ENCODE measurements at regions not wholly inside any gene's neighbourhood (a gene's known extent, or its start where the extent isn't known, plus 50 kb on each side); places are given as distances from the start of the nearest gene placed in this dataset.

DNA sequence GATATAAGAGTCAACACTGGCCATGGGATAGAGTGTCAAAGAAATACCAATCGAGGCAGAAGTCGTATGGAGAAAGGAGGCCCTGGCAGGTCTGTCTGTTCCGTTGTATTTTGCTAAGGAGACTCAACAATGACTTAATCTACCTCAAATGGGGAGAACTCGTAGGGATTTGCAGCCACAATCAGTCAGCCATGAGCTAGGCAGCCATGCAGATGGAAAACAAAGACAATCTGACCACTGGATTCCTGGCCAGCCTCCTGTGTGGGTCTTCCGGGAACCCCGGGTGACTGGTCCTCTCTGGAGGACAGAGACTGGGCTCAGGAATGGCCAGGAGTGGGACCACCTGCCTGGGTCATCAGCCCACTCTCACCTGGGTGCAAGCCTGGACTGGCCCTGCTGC, 167.8 kb downstream of the ETS2 start:
- TF ChIP-seq POLR2A (IDR thresholded peaks at IDR 0.05) (no peak), CTCF (IDR thresholded peaks at IDR 0.05) (no peak), EP300 (IDR thresholded peaks at IDR 0.05) (no peak)
- DNase-seq (ENCODE audit: low spot score in 2 of 2): no peak
- H3K27ac ChIP-seq: no peak overlapping the region

DNA sequence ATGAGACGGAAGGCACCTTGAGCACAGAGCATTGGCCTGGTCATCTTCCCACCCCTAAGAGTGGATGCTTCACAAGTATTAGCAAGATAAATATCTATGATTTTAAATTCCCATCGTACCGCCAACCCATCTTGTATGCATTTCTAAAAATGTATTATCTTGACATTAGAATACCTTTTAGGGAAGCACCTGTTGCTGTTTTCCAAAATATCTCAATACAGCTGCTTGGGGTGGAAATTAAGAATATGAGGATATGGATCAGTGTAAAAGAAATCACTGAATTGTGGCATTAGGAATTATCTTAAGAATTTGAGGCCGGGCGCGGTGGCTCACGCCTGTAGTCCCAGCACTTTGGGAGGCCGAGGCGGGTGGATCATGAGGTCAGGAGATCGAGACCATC, 166.3 kb downstream of the ETS2 start:
- Histone ChIP-seq H3K27ac (no peak overlapping the region), H3K4me3 (no peak overlapping the region), H3K27me3 (no peaks in the 10 kb centered on the region), H3K36me3 (no peaks in the 10 kb centered on the region), H3K4me1 (no peaks in the 10 kb centered on the region), H3K9me3 (no peaks in the 10 kb centered on the region)
- DNase-seq (ENCODE audit: low spot score in 2 of 2): no peak
- WGBS, 2 donors: 97 to 98% methylated on average over 10 of the region's 10 CpGs
- TF ChIP-seq EP300 (IDR thresholded peaks at IDR 0.05): no peak
- no peak for TF ChIP-seq POLR2A (IDR thresholded peaks at IDR 0.05)
- TF ChIP-seq CTCF (IDR thresholded peaks at IDR 0.05): no peak

More for the DNA sequence above, 167.8 kb downstream of the ETS2 start:
- H3K4me3 ChIP-seq: no peak overlapping the region
- H3K36me3 ChIP-seq: no peaks in the 10 kb centered on the region
- WGBS, 2 donors: 89 to 93% methylated on average over 6 of the region's 6 CpGs
- no peaks in the 10 kb centered on the region for H3K27me3 ChIP-seq
- H3K4me1 ChIP-seq: no peaks in the 10 kb centered on the region
- H3K9me3 ChIP-seq: no peaks in the 10 kb centered on the region

DNA sequence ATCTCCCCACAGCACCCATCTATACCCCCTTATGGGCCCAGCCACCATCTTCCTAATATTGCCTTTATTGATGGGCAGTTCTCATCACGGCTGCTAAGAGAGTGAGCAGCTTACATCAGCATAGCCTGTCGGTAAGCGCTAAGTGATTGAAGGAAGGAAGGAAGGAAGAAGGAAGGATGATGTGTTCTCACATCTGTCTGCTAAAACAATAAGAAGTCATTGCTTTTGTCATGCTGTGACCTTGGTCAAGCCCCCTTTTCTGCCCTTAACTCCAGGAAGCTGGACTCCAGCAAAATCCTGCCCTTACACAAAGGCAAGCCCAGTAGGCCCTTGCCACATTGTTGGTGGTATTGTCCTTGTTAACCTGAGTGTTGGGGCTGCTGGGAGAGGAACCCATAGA, 165.0 kb downstream of the ETS2 start:
- H3K4me3 ChIP-seq: no peak overlapping the region
- H3K27ac ChIP-seq: no peak overlapping the region
- H3K36me3 ChIP-seq: no peaks in the 10 kb centered on the region
- no peaks in the 10 kb centered on the region for H3K9me3 ChIP-seq
- no peak for TF ChIP-seq EP300 (IDR thresholded peaks at IDR 0.05)
- TF ChIP-seq POLR2A (IDR thresholded peaks at IDR 0.05): no peak
- TF ChIP-seq CTCF (IDR thresholded peaks at IDR 0.05): no peak
- H3K4me1 ChIP-seq: no peaks in the 10 kb centered on the region
- no peaks in the 10 kb centered on the region for H3K27me3 ChIP-seq
- DNase-seq (ENCODE audit: low spot score in 2 of 2): no peak
- WGBS, 2 donors: 78 to 91% methylated on average over 3 of the region's 3 CpGs

DNA sequence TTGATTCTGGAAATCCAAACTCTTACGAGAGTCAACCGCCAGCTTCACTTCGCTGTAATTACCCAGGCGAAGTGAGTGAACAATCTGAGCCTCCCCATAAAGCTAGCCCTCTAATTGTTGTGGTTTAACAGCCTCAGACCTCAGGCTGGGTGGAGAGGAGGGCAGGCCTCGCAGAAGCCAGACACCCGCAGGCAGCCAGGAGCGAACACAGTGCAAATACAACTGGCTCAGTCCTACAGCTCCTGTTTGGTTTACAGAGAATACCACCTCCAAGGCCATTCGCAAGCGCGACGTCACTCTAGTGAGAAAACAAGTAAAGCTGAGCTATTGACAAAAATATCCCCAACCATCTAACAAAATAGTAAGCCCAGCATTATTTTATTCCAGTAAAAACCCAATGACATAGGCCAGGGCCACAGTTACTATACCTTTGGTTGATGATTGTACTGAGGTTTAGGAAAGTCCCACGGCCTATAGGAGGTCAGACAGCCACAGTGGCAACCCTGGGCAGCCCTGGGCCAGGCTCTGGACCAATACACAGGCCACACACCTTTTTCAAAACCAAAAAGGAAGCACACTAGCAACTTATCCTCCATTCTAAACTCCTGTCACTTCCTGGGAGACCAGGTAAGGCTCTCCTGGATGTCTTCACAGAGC, 163.3 kb downstream of the ETS2 start:
- DNase-seq (ENCODE audit: low spot score in 2 of 2): no peak
- Histone ChIP-seq H3K36me3 (no peaks in the 10 kb centered on the region), H3K9me3 (no peaks in the 10 kb centered on the region), H3K27ac (no peak overlapping the region), H3K4me1 (no peaks in the 10 kb centered on the region), H3K4me3 (no peak overlapping the region), H3K27me3 (no peaks in the 10 kb centered on the region)
- TF ChIP-seq EP300 (IDR thresholded peaks at IDR 0.05): no peak
- TF ChIP-seq POLR2A (IDR thresholded peaks at IDR 0.05): no peak
- no peak for TF ChIP-seq CTCF (IDR thresholded peaks at IDR 0.05)
- 77 to 87% methylated on average over 12 of the region's 12 CpGs for WGBS, 2 donors

GRCh38 chr21:38965910-38966504, 160.3 kb downstream of the ETS2 start:
- 47 to 54% methylated on average over 11 to 16 of the region's 16 CpGs for WGBS, 2 donors
- no peak overlapping the region for H3K4me3 ChIP-seq
- no peak overlapping the region for H3K27ac ChIP-seq
- no peaks in the 10 kb centered on the region for H3K4me1 ChIP-seq
- no peaks in the 10 kb centered on the region for H3K36me3 ChIP-seq
- no peaks in the 10 kb centered on the region for H3K27me3 ChIP-seq
- TF ChIP-seq CTCF (IDR thresholded peaks at IDR 0.05) (no peak), EP300 (IDR thresholded peaks at IDR 0.05) (no peak), POLR2A (IDR thresholded peaks at IDR 0.05) (no peak)
- peak in 1 of 2 donors; percentile 24 for DNase-seq (ENCODE audit: low spot score in 2 of 2)
- H3K9me3 ChIP-seq: peaks cover 0 to 11% (median 0%) of the 10 kb centered on the region in 4 donors
